Activated CD8-positive, alpha-beta memory T cell treated with anti-CD3 and anti-CD28 coated beads for 24 hours (primary cell): ENCODE measurements at regions not wholly inside any gene's neighbourhood (a gene's known extent, or its start where the extent isn't known, plus 50 kb on each side); places are given as distances from the start of the nearest gene placed in this dataset.
A peak's percentile ranks its signal among the peaks of the same experiment; 100 is the strongest.
"Not testable (repeated sequence)": the region's sequence is repeated elsewhere in the genome, so short reads cannot be mapped to it uniquely, and the experiment has no call there.

Source experiments
- DNase-seq: peaks from one replicate; pipeline ENCODE4 v3.0.0-alpha.2; 2020

DNA sequence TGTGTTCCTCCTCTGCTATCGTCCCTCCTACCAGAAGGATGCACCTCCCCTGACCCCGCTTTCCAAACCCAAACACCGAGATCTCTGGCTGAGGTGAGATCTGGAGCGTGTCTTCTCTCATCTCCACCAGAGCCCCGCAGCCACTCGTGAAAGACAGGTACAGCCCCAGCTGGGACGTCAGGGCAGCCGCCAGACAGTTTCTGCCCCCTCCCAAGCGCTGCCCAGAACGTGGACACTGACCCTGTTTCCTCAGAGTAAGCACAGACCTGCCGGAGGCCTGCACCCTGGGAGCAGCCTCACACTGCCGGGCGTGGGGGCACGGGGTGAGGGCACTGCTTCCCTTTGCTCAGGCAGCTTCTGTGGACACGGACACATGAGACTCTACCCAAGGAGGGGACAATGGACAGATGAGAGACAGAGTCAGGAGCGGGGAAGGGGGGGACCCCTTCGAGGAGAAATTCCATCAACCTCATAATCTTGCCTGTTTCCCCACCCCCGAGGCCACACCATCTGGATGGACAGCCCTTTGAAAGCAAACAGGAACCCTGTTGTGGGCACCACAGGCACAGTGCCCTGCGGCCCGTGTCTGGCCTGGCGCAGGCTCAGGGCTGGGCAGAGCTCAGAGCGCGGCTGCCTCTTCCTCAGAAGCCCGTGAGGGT, 210.6 kb downstream of the DLL1 start:
- peak; percentile 44 for DNase-seq

DNA sequence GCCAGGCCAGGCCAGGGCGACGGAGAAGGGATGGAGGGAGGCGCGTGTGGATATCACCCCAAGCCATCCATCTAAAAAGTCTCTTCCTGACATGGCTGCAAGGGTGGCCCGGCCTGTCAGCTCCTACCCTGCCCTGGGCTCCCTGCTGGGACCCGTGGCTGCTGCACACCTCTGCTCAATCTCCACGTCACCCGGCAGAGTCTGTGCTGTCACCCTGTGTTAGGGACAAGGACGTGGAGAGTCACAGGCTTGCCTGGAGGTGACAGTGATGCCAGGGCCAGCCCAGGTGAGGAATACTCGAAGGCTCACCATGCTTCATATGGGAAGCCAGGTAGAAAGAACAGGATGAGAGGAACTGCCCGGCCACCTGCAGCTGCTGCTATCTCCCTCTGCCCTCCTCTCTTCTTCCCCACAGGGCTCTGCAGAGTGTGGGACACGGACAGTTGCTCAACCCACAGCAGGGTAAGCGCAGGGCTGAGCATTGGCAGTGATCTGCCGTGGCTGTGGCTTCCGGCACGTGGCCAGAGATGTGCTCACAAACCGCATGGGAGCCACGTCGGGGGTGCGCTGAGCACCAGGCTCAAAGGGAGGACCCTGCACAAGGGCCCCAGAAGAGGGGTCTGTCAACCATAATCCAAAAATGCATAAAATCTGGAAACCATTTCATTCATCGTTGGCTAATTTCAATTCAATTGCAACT, 214.3 kb downstream of the DLL1 start:
- DNase-seq: no peak

DNA sequence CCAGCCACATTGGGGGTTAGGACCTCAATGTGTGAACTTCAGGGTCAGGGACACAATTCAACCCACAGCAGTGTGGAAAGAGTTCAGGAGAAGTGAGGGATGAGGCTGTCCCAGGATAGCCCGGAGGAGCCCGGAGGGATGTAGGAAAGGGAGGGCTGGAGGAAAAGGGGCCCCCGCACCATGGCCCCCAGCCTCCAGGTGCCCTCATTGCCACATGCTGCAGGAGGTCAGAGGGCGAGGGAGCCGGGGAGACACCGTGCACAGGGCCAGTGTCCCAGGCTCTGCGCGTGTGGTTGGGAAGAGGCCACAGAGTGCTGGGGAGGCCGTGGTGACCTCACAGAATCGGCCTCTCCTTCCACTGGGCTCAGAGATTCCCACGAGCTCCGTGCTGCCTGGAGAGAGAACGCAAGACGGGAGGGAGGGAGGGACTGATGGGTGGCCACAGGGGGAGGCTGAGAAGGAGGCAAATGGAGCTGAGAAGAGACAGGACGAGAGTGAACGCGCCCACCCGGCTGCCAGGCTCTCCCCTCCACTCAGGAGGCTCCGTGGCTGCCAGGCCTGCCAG, 215.1 kb downstream of the DLL1 start:
- no peak for DNase-seq

DNA sequence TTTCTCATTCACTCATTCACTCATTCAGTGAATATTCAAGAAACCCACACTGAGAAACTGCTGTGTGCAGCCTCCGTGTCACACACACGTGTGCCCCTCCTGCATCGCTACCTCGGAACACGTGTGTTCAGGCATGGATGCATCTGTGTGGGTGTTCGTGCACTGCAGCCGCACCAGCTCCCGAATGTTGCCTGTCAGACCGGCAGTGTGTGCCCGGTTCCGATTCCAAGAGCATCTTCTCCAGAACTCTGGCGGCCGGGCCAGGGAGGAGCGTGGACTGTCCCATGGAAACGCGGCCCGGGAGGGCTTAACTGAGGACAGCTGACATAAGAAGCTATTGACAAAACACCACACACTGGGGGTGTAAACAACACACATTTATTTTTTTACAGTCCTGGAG, 216.0 kb downstream of the DLL1 start:
- DNase-seq: no peak

DNA sequence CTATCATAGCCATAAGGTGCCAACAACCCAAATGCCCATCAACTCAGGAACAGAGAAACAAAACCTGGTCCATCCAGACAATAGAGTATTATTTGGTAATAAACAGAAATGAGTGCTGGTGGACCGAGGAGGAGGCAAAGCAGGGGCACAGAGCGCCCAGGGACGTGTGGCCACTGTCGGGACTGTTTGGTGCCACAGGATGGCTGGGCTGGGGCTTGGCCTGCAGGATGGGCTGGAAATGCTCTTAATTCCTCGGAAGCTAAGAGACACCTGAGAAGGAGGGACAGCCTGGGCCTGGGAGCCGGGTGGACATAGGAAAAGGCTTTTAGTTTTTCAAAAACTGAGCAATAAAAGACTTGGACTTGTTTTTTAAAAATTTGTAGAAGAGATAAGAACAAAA, 216.4 kb downstream of the DLL1 start:
- DNase-seq: no peak

DNA sequence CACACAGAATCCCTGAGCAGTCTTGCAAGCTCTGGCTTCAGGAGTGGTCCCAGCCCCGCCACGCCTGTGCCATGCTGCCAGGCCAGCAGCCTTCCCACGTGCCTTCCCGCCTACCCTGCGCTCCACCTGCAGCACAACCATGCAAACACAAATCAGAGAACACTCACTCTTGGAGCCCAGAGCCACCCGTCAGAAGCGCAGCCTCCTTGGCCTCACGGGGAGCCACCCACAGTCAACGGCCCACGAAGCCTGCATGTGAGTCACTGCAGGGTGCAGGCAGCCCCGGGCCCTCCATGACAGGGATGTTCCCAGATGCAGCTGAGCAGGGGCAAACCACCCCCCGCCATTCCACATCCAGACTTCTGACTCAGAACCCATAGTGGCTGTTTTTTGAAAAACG, 217.0 kb downstream of the DLL1 start:
- DNase-seq: no peak

DNA sequence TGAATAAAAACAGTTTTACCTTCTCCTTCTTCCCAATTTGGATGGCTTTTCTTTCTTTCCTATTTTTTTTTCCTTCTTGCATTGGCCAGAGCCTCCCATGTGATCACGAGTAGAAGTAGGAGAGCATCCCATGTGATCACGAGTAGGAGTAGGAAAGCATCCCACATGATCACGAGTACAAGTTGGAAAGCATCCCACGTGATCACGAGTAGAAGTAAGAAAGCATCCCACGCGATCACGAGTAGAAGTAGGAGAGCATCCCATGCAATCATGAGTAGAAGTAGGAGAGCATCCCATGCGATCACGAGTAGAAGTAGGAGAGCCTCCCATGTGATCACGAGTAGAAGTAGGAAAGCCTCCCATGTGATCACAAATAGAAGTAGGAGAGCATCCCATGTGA, 218.6 kb downstream of the DLL1 start:
- DNase-seq: no peak

DNA sequence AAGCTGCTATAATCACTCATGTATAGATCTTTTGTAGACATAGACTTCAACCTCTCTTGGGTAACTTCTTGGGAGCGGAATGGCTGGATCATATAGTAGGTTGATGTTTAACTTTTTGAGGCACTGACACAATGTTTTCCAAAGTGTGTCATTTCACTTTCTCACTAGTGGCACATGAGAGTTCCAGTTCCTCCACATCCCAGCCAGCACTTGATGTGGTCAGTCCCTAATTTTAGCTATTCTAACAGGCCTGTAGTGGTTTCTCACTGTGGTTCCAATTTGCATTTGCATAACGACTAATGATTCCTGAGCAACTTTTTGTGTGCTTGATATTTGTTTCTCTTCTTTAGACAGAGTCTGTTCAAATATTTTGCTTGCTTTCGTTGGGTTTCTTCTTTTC, 221.3 kb downstream of the DLL1 start:
- DNase-seq: no peak

DNA sequence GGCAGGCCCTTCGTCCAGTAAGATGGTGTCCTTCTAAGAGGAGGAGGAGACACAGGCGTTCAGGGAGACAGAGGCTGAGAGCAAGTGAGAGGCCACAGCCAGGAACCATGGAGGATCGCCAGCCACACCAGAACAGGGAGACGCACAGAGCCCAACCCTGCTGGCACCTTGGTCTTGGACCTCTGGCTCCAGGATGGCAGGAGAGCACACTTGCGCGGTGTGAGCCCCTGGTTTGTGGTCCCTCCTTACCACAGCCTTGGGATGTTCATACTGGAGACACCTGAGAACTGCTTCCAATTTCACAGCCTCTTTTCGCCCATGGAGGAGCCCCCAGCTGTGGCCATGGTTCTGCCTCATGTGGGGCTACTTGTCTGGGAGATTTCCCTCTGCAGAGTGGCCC, 222.4 kb downstream of the DLL1 start:
- no peak for DNase-seq

DNA sequence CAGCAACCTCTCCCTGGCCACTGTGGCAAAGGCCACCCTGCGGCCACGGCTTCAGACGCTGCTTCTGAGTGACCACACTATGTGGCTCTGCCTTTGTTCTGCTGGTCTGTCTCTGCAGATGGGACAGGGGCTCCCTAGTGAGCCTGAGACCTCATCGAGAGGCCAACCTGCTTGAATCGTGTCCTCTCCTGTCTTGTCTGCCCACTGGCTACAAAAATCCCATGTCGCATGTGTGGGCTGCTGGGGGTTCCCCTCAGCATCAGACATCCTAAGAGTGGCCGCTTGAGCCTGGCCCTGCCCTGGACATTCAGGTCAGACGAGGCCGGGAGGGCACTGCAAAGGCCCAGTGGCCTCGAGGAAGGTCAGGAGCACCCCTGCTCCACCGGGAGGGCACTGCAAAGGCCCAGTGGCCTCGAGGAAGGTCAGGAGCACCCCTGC, 222.9 kb downstream of the DLL1 start:
- DNase-seq: no peak

DNA sequence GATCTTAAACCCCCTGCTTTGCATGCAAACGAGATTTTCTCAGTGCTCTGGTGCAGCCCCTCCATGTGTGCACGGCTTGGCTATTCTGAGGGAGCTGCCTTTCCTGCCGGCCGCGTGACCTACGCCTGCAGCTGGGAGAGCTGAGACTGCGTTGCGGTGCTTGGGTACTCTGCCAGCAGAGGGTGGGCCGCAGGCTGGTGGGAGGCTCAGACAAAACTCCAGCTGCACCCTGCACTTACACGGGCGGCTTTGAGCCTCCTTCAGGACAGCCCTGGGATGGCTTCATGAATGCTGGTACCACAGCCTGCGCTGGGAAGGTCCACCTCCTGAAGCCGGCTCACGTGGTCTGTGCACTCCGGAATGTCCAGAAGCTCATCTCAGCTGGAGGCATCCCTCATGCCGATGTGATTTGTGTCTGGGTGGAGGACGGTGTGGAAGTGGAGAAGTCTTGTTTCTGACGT, 223.7 kb downstream of the DLL1 start:
- no peak for DNase-seq

DNA sequence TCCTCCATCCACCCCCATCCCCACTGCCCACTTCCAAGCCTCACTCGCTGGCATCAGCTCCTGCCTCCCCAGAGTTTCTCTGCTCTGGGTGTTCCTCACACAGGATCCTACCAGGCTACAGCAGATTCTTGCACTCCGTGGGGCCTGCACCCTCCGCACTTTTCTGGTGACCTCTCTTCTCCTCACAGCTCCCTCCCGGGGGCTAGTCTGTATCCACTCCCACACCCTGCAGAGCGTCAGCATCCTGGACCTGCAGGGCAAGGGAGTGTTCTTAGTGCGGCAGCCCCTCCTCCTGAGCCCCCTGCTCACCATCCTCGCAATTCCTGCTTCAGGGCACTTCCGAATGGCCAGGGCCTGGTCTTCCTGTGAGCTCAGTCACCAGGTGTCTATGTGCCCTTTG, 224.2 kb downstream of the DLL1 start:
- DNase-seq: no peak

DNA sequence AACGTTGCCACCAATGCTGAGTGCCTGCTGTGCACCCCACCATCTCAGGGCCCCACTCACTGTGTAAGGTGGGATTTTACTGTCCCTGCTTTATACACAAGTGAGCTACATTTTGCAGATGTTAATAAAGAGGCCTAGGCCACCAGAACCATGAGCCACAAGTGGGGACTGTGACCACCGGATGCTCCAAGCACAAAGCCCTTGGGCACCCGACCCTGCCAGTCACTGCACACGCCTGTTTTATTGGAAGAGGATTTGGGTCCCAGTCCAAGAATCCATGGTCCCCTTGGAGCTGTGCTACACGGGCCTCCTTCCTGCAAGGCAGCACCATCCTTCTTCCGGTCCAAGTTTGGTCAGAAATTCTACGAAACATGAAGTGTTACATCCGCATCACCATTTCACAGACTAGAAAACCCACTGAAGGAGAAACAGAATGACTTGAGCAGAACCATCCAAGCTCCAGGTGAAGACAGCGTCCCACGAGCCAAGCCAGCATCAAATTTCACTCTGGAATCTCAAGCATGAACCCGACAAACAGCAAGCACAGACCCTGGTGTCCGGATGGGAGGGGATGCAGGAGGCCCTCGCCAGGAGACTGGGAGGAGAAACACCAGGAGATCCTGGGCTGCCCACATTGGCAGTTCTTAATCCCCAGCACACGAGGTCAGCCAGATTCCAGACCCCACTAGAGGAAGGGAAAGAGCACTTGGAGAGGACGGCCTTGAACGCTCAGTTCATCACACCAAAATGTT, 226.9 kb downstream of the DLL1 start:
- no peak for DNase-seq

DNA sequence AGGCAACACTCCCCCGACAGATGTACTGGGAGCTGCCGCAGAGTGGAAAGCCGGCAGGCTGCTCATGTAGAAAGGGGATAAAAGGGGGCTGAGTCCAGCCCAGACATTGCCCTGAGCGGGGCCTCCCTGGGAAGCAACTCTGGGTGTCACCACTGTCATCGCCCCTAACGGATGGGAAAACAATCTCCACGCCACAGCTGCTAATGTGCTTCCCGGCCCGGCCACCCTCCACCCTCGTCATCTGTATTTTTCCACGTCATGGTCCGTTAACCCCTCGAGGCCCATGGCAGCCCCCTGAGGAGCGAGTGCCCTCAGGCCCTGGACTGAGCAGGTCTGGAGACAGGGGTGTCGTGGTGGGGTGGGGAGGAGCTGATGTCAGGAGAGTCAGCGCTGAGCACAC, 227.4 kb downstream of the DLL1 start:
- no peak for DNase-seq

DNA sequence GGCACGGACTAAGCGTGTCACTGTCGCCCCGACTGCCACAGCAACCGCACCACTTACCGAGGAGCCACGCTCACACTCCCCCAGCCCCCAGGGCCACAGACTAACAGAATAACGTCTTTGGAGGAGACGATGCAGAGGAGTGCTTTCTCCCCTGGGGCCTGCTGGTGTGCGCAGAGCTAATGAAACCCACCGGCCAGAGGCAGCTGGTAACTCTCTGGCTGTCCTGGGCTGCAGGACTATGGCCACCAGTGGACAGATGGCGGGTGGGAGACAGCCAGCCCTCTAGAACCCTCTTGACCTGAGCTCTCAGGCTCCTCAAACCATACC, 228.0 kb downstream of the DLL1 start:
- no peak for DNase-seq

DNA sequence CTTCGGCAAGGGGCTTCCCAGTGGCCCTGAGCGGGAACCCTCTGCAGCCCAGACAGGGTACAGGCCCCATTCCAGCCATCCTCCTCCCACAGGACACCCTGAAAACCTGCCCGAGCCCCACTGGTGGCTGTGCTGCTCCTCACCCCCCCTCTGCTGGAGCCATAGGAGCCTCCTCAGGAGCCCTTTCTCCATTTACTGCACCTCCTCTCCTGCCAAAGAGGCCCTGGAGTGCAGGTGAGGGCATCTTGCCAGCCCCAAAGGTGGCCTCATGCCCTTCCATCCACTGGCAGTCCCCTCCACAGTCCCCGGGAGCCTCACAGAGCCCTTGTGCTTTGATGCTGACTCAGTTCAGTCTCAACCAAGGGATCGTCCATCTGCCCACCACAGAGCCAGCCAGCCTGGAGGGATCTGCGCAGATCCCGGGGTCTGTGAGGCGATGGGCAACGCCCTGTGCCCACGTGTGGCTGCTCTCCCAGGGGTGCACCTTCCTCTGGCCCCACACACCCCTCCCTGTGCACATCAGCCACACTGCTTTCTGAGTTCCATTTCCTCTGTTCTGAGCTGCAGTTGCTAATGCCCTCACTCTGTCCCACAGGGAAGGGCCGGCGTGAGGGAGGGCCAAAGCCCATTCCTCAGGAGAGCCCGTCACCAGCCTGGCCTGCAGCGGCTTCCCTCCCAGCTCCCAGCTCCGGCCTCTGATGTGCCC, 228.5 kb downstream of the DLL1 start:
- DNase-seq: no peak

DNA sequence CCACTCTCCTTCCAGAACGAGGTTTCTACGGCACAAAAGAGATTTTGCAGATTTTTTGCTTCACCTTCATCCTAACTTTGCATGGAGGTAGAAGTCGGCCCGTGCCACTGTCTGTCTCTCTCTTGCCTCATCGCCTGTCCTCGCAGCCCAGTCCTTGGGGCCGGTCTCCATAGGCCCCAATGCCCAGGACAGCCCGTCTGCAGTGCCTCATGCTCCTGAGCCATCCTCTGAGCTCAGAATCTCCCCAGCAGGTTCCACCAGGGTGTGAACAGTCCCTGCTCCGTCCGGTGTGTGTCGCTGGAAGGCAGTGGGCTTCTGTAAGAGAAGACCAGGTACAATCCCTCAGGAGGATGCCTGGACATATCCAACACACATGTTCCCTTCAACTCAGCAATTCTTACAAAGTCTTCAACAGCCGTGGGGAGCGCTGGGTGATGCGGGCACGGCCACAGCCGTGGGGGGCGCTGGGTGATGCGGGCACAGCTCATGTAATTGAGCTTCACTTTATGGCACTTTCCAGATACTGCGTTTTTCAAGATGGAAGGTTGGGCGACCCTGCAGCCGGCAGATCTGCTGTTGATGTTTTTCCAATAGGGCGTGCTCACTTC, 231.9 kb downstream of the DLL1 start:
- DNase-seq: no peak

DNA sequence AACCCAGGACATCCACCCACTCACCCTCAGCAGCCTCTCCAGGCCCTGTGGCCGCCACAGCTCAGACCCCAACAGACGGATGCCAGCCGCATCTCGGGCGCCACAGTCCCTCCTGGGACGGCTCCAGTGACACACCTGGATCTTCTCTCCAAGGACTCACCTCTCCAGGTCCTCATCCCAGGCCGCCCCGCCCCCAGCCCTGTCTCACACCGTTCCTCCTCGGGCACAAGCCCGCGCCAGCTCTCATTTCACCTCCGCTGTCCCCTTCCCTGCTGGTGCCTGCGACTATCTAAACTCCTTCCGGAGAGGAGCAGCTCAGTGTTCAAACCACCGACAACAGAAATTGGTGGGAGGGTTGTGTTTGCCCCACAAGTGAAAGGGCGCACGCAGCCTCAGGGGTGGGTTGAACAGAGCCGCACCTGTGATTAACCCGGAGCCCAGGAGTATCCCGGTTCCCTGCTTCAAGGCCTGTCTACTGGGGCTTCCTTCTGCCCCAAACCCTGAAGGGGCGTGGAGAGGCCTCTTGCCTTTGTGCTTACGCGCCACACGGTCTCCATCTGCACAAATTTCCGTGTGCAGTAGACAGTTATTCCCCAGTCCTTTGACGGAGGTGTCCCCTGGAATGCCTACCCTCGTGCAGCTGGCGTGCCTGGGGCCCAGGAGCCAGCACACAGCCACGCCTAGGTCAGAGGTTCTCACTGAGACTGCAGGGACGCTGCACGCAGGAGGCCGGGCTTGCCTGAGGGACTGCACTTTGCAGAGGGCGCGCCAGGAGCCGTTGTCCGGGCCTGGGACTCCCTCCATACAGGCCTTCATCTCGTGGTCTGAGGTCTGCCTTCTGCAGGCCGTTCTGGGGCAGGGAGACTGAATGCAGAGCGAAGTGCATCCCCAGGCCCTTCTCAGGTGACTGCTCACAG, 232.7 kb downstream of the DLL1 start:
- no peak for DNase-seq

DNA sequence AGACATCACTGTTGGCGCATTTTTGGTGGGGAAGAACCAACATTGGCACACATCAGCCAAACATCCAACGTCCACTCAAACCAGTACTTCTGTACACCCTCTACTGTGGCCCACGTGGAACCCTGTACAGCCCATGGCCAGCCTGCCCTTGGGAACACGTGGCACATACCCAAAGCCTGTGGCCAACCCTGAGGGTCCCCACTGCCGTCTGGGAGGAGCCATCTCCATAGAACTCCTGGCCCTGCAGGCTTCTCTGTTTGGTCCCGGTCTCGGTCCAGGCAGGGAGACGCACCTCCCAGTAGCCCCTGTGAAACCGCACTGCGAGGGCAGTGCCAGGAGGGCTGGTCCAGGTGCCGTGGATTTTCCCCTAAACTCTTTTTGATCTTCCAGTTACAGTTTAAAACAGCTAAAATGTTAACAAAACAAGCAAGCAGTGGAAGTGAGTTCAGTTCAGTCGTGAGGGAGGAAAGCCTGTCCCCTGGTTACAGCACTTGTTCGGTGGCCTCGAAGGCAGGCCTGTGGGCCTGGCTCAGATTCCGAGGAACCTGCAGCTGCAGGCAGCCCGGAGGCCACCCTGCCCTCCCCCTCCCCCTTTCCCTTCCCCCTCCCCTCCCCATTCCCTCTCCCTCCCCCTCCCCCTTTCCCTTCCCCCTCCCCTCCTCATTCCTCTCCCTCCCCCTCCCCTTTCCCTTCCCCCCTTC, 233.7 kb downstream of the DLL1 start:
- no peak for DNase-seq

DNA sequence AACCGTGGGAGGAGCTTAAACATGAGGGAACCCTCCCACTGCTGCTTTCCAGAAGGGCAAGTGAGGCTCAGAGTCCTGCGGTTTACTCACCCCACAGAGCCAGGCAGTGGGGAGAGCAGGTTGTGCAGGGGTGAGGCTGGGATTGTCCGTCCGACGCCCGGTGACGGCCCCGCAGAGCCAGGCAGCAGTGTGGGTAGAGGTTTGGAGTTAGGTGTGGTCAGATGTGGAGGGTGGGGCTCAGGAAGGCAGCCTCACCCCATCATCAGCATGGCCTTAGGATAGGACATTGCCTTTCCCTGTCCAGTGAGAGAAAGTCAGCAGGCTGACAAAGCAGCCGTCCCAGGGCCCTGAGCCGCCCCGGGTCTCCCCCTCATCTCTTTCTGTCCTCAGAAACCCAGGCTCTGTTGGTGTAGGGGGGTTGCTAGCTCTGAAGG, 234.6 kb downstream of the DLL1 start:
- DNase-seq: no peak

DNA sequence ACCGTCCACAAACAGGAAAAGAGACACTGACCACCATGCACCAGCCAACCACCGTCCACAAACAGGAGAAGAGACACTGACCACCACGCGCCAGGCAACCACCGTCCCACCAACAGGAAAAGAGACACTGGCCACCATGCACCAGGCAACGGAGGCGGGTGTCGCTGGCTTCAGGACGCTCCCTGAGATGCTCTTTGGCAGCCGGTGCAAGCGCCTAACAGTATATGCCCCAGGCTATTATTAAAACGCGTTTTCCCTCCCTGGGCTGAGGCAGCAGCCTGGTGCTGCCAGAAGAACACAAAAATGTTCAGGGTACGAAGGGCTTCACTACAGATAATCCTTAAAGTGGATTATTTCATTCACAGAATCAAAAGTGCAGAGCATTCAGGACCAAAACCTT, 235.1 kb downstream of the DLL1 start:
- not testable (repeated sequence) for DNase-seq
